PFSK-1 (cell line): ENCODE measurements at regions not wholly inside any gene's neighbourhood (a gene's known extent, or its start where the extent isn't known, plus 50 kb on each side); places are given as distances from the start of the nearest gene placed in this dataset.

Experiments
- FOXP2 ChIP-seq: optimal IDR thresholded peaks from 2 replicates; pipeline ENCODE3; 2011; ENCODE audit warnings: borderline replicate concordance, control low read depth, inconsistent platforms; ENCODE audit not compliant: insufficient read depth; ENCODE audit errors: extremely low read length, extremely low read depth
- POLR2AphosphoS5 ChIP-seq: IDR thresholded peaks from 2 replicates; pipeline ENCODE4 v1.6.1; 2012; ENCODE audit warnings: low read depth, mild to moderate bottlenecking, control low read depth, low read length, moderate library complexity
- REST ChIP-seq, 2 experiments: IDR thresholded peaks; 2 replicates each; pipeline versions ENCODE4 v1.6.1 to v1.8.0; 2011 to 2012; ENCODE audit warnings: low read depth in 2 of 2, low read length in 2 of 2, control low read depth in 1 of 2, inconsistent platforms in 1 of 2, mild to moderate bottlenecking in 1 of 2, moderate library complexity in 1 of 2; ENCODE audit not compliant: insufficient read depth in 1 of 2
- SIN3A ChIP-seq: IDR thresholded peaks from 2 replicates; pipeline ENCODE4 v1.6.1; 2012; ENCODE audit warnings: mild to moderate bottlenecking, low read length, moderate library complexity, borderline replicate concordance; ENCODE audit not compliant: insufficient read depth
- TAF1 ChIP-seq: IDR thresholded peaks from 2 replicates; pipeline ENCODE4 v1.6.1; 2012; ENCODE audit warnings: low read length, control low read depth, borderline replicate concordance; ENCODE audit not compliant: insufficient read depth

DNA sequence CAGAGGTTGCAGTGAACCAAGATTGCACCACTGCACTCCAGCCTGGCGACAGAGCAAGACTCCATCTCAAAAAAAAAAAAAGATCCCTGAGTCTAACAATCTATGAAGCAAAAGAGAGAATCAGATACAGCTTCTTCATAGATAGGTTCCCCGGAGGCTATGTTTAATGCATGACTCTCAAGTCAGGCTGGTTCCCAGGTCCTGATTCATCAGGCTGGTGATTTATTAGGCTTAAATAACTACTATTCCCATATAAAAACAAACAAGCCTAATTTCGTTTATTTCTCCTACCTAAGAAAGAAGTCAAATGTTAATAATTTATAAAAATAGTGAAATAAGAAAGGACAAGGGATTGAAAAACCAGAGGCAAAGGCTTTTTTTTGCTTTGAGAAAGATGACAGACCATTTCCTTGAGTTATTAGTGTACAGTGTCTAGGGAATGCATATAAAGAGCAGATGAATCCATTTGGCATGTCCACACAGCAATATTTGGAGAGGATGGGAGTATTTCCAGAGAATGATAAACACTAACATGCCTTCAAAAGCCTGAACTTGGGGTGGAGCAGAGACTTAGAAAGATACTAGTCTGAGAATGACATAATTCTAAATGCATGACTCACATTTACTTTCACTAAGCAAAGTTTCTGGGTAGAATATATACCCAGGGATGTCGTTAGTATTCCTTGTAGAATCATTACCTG is 115.3 kb downstream of the NREP start:
- no peak for TF ChIP-seq FOXP2
- no peak for TF ChIP-seq POLR2AphosphoS5
- no peak for TF ChIP-seq SIN3A

- TF ChIP-seq POLR2AphosphoS5 = no peak
- no peak for TF ChIP-seq FOXP2
Observed at GRCh38 chr5:111639912-111640311, 117.1 kb downstream of the NREP start.

DNA sequence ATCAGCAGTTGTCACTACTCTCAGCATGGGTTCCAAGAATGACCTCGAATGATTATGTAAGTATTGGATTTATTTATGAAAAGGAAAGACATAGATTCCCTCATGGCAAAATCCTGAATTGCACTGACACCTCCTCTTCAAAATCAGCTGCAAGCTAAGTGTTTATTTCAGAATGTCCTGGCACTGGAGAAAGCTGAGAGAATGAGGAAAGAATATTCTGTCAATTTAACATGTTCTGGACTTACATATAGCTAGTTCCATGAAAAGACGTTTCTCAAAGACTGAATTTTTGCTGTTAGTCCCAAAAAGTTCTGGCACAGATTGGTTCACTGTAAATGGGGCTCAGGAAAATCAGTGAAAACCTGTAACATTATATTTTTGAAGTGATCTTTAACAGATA is 120.3 kb downstream of the NREP start:
- TF ChIP-seq REST (IDR thresholded peaks at IDR 0.05; ENCODE audit: insufficient read depth in 1 of 2, low read depth in 2 of 2, low read length in 2 of 2) = no peak
- no peak for TF ChIP-seq POLR2AphosphoS5
- TF ChIP-seq SIN3A = no peak
- TF ChIP-seq FOXP2 = no peak
- TF ChIP-seq TAF1 = no peak

DNA sequence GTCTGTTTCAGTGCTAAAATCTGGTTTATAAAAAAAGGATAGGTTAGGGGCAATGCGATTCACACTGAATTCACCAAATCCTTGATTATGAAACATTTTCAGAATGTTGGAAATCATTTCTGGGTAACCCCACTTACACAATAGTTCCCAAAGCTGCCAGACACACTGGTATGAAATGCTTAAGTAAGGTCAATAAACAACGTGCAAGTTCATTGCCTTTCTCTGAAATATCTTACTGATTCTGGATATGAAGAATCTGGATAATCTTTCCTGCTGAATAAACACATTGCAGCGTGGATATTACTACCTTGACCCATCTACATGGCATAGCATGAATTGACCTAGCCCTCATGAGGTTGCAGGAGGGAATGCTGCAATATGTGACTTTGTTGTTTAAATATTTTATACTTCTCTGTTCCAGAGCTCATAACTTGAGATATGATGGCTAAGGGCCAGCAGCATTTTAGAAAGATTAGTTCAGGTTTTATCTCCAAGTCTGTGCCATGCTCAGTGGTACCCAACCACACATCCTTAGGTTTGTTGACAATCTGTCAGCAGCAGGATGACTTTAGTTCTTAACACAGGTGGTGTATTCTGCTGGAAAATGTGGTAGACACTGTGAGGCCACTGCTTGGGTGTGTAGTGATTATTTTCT is 121.0 kb downstream of the NREP start:
- TF ChIP-seq FOXP2 = no peak
- TF ChIP-seq REST (IDR thresholded peaks at IDR 0.05; ENCODE audit: insufficient read depth in 1 of 2, low read depth in 2 of 2, low read length in 2 of 2) = no peak
- no peak for TF ChIP-seq POLR2AphosphoS5
- no peak for TF ChIP-seq TAF1

- TF ChIP-seq SIN3A (no peak), POLR2AphosphoS5 (no peak), TAF1 (no peak), REST (IDR thresholded peaks at IDR 0.05; ENCODE audit: insufficient read depth in 1 of 2, low read depth in 2 of 2, low read length in 2 of 2) (no peak), FOXP2 (no peak)
Observed at GRCh38 chr5:111635151-111635902, 121.7 kb downstream of the NREP start.

DNA sequence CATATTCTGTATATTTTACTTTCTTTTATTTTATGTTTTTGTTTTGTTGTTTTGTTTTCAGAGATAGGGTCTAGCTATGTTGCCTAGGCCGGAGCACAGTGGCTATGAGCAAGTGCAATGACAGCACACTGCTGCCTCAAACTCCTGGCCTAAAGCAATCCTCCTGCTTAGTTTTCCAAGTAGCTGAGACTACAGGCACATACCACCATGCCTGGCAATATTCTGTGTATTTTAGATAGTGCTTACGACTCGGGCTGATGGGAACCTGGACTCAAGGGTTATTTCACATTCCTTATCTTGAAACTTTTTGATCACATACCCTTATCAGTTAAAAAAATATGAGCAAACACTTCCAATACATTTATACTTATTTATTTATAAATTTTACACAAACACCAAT is 119.0 kb upstream of the STARD4 start:
- TF ChIP-seq SIN3A = no peak
- TF ChIP-seq FOXP2 = no peak
- TF ChIP-seq TAF1 = no peak
- no peak for TF ChIP-seq REST (IDR thresholded peaks at IDR 0.05; ENCODE audit: insufficient read depth in 1 of 2, low read depth in 2 of 2, low read length in 2 of 2)
- no peak for TF ChIP-seq POLR2AphosphoS5
